ENCODE measurements at regions not wholly inside any gene's neighbourhood (a gene's known extent, or its start where the extent isn't known, plus 50 kb on each side); places are given as distances from the start of the nearest gene placed in this dataset.

GRCh38 chr1:110756506-110756905 lies 81.8 kb upstream of the KCNA3 start:
- DNase-seq (ENCODE audit: low spot score): no peak
- in situ Hi-C loops (cut with MboI; ENCODE audit: low sequenced_read_pairs, unreplicated experiment): no loop called here
- no peak for TF ChIP-seq CTCF (IDR thresholded peaks at IDR 0.05; ENCODE audit: borderline replicate concordance, control extremely low read depth, extremely low read depth, insufficient read depth, missing control alignments)

DNA sequence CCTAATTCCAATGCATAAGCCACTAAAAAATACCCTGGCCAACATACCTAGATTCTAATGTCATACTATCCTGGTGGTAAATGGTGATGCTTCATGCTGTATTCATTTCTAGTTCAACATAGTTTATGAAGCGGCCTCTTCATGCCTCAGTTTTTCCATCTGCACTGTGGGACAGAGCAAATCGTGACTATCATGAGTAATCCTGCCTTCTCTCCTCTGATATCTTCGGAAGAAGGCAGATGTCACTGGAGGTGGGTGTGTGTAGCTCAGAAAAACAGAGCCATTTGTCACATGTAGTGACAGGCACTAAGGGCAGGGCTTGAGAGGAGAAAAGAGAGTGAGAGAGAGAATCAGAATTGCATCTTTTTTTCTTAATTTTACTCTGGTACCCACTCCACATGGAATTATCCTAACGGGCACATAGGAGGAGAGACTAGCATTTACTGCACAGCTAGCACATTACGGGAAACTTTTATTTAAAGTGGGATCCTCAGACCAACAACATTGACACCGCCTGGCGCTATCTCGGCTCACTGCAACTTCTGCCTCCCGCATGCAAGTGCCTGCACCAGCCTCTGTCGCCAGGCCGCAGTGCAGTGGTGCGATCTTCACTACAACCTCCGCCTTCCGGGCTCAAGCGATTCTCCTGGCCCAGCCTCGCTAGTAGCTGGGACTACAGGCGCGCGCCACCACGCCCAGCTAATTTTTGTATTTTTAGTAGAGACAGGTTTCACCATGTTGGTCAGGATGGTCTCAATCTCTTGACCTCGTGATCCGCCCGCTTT lies 78.4 kb upstream of the KCNA3 start:
- in situ Hi-C loops (cut with MboI; ENCODE audit: low sequenced_read_pairs, unreplicated experiment): no loop called here
- no peak for TF ChIP-seq CTCF (IDR thresholded peaks at IDR 0.05; ENCODE audit: borderline replicate concordance, control extremely low read depth, extremely low read depth, insufficient read depth, missing control alignments)
- DNase-seq (ENCODE audit: low spot score): no peak

GRCh38 chr1:110750562-110750961 lies 75.8 kb upstream of the KCNA3 start:
- TF ChIP-seq CTCF (IDR thresholded peaks at IDR 0.05; ENCODE audit: borderline replicate concordance, control extremely low read depth, extremely low read depth, insufficient read depth, missing control alignments): no peak
- no peak for DNase-seq (ENCODE audit: low spot score)

GRCh38 chr1:110749960-110750359 lies 75.2 kb upstream of the KCNA3 start:
- in situ Hi-C loops (cut with MboI; ENCODE audit: low sequenced_read_pairs, unreplicated experiment): no loop called here

More at GRCh38 chr1:110750562-110750961, 75.8 kb upstream of the KCNA3 start:
- in situ Hi-C loops (cut with MboI; ENCODE audit: low sequenced_read_pairs, unreplicated experiment): no loop called here

GRCh38 chr1:110746644-110747259 lies 72.0 kb upstream of the KCNA3 start:
- in situ Hi-C loops (cut with MboI; ENCODE audit: low sequenced_read_pairs, unreplicated experiment): no loop called here
- no peak for TF ChIP-seq CTCF (IDR thresholded peaks at IDR 0.05; ENCODE audit: borderline replicate concordance, control extremely low read depth, extremely low read depth, insufficient read depth, missing control alignments)
- DNase-seq (ENCODE audit: low spot score): peak; percentile 50

More at GRCh38 chr1:110749960-110750359, 75.2 kb upstream of the KCNA3 start:
- no peak for DNase-seq (ENCODE audit: low spot score)
- TF ChIP-seq CTCF (IDR thresholded peaks at IDR 0.05; ENCODE audit: borderline replicate concordance, control extremely low read depth, extremely low read depth, insufficient read depth, missing control alignments): no peak

DNA sequence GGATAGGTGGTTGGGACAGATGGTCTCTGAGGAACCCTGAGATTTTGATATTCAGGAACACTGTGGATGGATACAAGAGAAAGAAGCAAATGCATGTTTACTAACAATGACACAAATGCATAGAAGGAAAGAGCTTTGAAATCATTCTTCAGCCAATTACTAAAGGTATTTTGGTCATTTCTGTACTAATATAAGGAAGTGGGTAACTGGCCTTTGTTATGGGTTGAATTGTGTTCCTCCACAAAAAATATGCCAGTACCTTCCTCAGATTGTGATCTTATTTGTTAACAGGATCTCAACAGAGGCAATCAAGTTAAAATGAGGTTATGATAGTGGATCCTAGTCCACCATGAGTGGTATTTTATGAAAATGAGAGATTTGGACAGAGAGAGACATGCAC lies 68.7 kb upstream of the KCNA3 start:
- in situ Hi-C loops (cut with MboI; ENCODE audit: low sequenced_read_pairs, unreplicated experiment): no loop called here
- TF ChIP-seq CTCF (IDR thresholded peaks at IDR 0.05; ENCODE audit: borderline replicate concordance, control extremely low read depth, extremely low read depth, insufficient read depth, missing control alignments): no peak
- no peak for DNase-seq (ENCODE audit: low spot score)

All from GM13976 (cell line).